ENCODE measurements at regions not wholly inside any gene's neighbourhood (a gene's known extent, or its start where the extent isn't known, plus 50 kb on each side); places are given as distances from the start of the nearest gene placed in this dataset.

DNA sequence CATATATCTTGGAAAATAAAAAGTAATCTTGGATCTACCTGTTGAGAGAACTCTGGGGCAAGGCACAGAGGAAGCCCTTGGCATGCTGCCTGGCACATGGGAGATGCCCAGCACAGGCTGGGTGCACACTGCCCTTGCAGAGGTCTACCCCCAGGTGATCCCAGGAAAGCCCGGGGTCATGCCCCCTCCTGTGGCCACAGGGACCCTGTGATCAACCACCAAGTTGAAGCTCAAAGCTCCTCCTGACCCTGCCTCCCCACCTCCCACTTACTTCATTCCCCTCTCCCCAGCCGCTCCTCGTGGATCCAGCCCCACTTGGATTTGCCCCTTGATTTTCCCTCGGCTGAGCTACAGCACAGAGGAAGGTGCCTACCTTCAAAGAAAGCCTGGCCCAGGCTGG lies 62.7 kb upstream of the LARS2 start:
- FAIRE-seq (no peak), ATAC-seq (no peak), DNase-seq (no peak)
- intact Hi-C loops (cut with DNase I) = no loop called here
- TF ChIP-seq, protein P1, sequence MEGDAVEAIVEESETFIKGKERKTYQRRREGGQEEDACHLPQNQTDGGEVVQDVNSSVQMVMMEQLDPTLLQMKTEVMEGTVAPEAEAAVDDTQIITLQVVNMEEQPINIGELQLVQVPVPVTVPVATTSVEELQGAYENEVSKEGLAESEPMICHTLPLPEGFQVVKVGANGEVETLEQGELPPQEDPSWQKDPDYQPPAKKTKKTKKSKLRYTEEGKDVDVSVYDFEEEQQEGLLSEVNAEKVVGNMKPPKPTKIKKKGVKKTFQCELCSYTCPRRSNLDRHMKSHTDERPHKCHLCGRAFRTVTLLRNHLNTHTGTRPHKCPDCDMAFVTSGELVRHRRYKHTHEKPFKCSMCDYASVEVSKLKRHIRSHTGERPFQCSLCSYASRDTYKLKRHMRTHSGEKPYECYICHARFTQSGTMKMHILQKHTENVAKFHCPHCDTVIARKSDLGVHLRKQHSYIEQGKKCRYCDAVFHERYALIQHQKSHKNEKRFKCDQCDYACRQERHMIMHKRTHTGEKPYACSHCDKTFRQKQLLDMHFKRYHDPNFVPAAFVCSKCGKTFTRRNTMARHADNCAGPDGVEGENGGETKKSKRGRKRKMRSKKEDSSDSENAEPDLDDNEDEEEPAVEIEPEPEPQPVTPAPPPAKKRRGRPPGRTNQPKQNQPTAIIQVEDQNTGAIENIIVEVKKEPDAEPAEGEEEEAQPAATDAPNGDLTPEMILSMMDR (IDR thresholded peaks at IDR 0.05) = no peak
- no peak overlapping the region for H3K4me3 ChIP-seq
- no peaks in the 10 kb centered on the region for H3K27me3 ChIP-seq
- WGBS, 2 donors = 68 to 72% methylated on average over 4 of the region's 4 CpGs
- no peaks in the 10 kb centered on the region for H3K4me1 ChIP-seq
- H3K36me3 ChIP-seq = no peaks in the 10 kb centered on the region
- H3K9me3 ChIP-seq = no peaks in the 10 kb centered on the region
- H3K27ac ChIP-seq = no peak overlapping the region

- H3K4me1 ChIP-seq = no peaks in the 10 kb centered on the region
- TF ChIP-seq, protein P1 (IDR thresholded peaks at IDR 0.05) = no peak
- H3K9me3 ChIP-seq = no peaks in the 10 kb centered on the region
- ATAC-seq (no peak), DNase-seq (no peak), FAIRE-seq (no peak)
- intact Hi-C loops (cut with DNase I) = no loop called here
- WGBS, 2 donors = 48 to 61% methylated on average over 8 of the region's 8 CpGs
- no peak overlapping the region for H3K4me3 ChIP-seq
- H3K27me3 ChIP-seq = no peaks in the 10 kb centered on the region
- no peak overlapping the region for H3K27ac ChIP-seq
- H3K36me3 ChIP-seq = no peaks in the 10 kb centered on the region
Measured at GRCh38 chr3:45329761-45330305, 58.5 kb upstream of the LARS2 start.

GRCh38 chr3:45330510-45331295 lies 57.7 kb upstream of the LARS2 start:
- H3K27ac ChIP-seq = no peak overlapping the region
- WGBS, 2 donors = 39 to 51% methylated on average over 5 of the region's 5 CpGs
- H3K27me3 ChIP-seq = no peaks in the 10 kb centered on the region
- H3K36me3 ChIP-seq = no peaks in the 10 kb centered on the region
- TF ChIP-seq, protein P1 (IDR thresholded peaks at IDR 0.05) = no peak
- FAIRE-seq (no peak), ATAC-seq (no peak), DNase-seq (no peak)
- intact Hi-C loops (cut with DNase I) = no loop called here
- no peaks in the 10 kb centered on the region for H3K4me1 ChIP-seq
- no peaks in the 10 kb centered on the region for H3K9me3 ChIP-seq
- no peak overlapping the region for H3K4me3 ChIP-seq

DNA sequence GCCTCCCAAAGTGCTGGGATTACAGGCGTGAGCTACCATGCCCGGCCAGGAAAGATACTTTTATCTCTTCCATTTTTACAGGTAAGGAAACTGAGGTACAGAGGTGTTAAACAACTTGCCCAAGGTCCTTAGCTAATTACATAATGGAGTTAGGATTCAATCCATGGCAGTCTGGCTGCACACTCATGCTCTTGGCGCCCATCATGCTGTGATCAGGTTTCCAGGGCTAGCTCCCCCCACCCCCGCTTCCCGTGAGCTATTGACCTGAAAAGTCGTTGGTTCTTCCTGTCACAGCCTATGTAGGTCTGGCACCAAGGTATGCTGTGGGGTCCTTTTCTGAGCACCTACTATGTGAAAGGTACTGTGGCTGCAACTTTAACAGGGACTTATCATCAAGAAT lies 55.9 kb upstream of the LARS2 start:
- intact Hi-C loops (cut with DNase I) = no loop called here
- H3K27me3 ChIP-seq = no peaks in the 10 kb centered on the region
- TF ChIP-seq, protein P1 (IDR thresholded peaks at IDR 0.05) = no peak
- H3K36me3 ChIP-seq = no peaks in the 10 kb centered on the region
- FAIRE-seq (no peak), ATAC-seq (no peak), DNase-seq (no peak)
- no peaks in the 10 kb centered on the region for H3K9me3 ChIP-seq
- 70 to 81% methylated on average over 6 of the region's 6 CpGs for WGBS, 2 donors
- no peaks in the 10 kb centered on the region for H3K4me1 ChIP-seq
- H3K27ac ChIP-seq = no peak overlapping the region
- H3K4me3 ChIP-seq = no peak overlapping the region

- TF ChIP-seq, protein P1 (IDR thresholded peaks at IDR 0.05) = no peak
- FAIRE-seq (no peak), ATAC-seq (no peak), DNase-seq (no peak)
- intact Hi-C loops (cut with DNase I) = no loop called here
- Histone ChIP-seq H3K4me3 (no peak overlapping the region), H3K36me3 (no peaks in the 10 kb centered on the region), H3K9me3 (no peaks in the 10 kb centered on the region), H3K27me3 (no peaks in the 10 kb centered on the region), H3K4me1 (no peaks in the 10 kb centered on the region), H3K27ac (no peak overlapping the region)
- WGBS, 2 donors = 44 to 51% methylated on average over 4 of the region's 4 CpGs
Measured at GRCh38 chr3:45332901-45333407, 55.4 kb upstream of the LARS2 start.
